B cell (primary cell): ENCODE measurements at regions not wholly inside any gene's neighbourhood (a gene's known extent, or its start where the extent isn't known, plus 50 kb on each side); places are given as distances from the start of the nearest gene placed in this dataset.

Experiments used
- ATAC-seq: fragments of 200-7000 bp; cut with Tn5 transposase; one replicate; pipeline ENCODE4 v1.10.0; 2021; ENCODE audit warnings: low read depth, mild to moderate bottlenecking, moderate number of reproducible peaks, moderate library complexity
- CTCF ChIA-PET: fragments of 350-600 bp; sonication (Branson Sonifier 250); formaldehyde crosslinking; loops from one replicate; lab custom pipeline; 2021; ENCODE audit warnings: antibody characterized with exemption, inconsistent platforms; lab: Charles Lee
- POLR2A ChIA-PET: fragments of 350-600 bp; sonication (Branson Sonifier 250); formaldehyde crosslinking; loops from one replicate; lab custom pipeline; 2021; ENCODE audit warnings: antibody characterized with exemption; lab: Charles Lee
- DNase-seq: peaks from one replicate; pipeline ENCODE4 v3.0.0; 2013
- H2AFZ ChIP-seq: 2 replicates; pipeline ENCODE4 v1.6.1; 2012; ENCODE audit warnings: mild to moderate bottlenecking, low read depth, low read length; ENCODE audit not compliant: insufficient read depth, poor library complexity, severe bottlenecking
- H3K27ac ChIP-seq, 2 donors: 1 replicate in 1 of 2; 2 replicates in 1 of 2; pipeline ENCODE4 v1.5.1; 2012 to 2013; ENCODE audit warnings: low read length in 2 of 2, mild to moderate bottlenecking in 2 of 2, moderate library complexity in 1 of 2
- H3K27me3 ChIP-seq, 4 experiments: fragments of 200-600 bp in 1 of 4; sonication (generic) in 1 of 4; replicated peaks in 1 of 4; 1 replicate in 2 of 4; 2 replicates in 2 of 4; pipeline versions ENCODE4 v1.6.1 to v1.7.0; 2013 to 2016; ENCODE audit warnings: low read length in 3 of 4, mild to moderate bottlenecking in 2 of 4, mixed read lengths in 1 of 4, moderate library complexity in 1 of 4; ENCODE audit not compliant: insufficient read depth in 4 of 4, control insufficient read depth in 3 of 4; ENCODE audit errors: control extremely low read depth in 1 of 4
- H3K36me3 ChIP-seq, 2 experiments: replicated peaks in 1 of 2; 1 replicate in 1 of 2; 2 replicates in 1 of 2; pipeline versions ENCODE4 v1.6.1 to v1.7.1; 2013; ENCODE audit warnings: low read length in 1 of 2; ENCODE audit not compliant: insufficient read depth in 2 of 2, control insufficient read depth in 1 of 2; ENCODE audit errors: control extremely low read depth in 1 of 2, extremely low read depth in 1 of 2
- H3K4me1 ChIP-seq, 2 donors: fragments of 200-600 bp in 1 of 2; sonication (generic) in 1 of 2; 1 replicate in 1 of 2; 2 replicates in 1 of 2; pipeline versions ENCODE4 v1.5.1 to v1.6.1; 2013 to 2017; ENCODE audit warnings: low read length in 2 of 2; ENCODE audit not compliant: control insufficient read depth in 2 of 2, insufficient read depth in 2 of 2
- H3K4me2 ChIP-seq: replicated peaks from 2 replicates; pipeline ENCODE3; 2012; ENCODE audit warnings: mild to moderate bottlenecking, low read depth, low read length; ENCODE audit not compliant: poor library complexity, severe bottlenecking
- H3K4me3 ChIP-seq, 5 experiments: fragments of 200-600 bp in 1 of 5; sonication (generic) in 1 of 5; 1 replicate in 3 of 5; 2 replicates in 2 of 5; pipeline versions ENCODE4 v1.5.1 to v1.7.0; 2011 to 2016; ENCODE audit warnings: low read length in 4 of 5, mild to moderate bottlenecking in 4 of 5, low read depth in 2 of 5, control low read depth in 1 of 5, moderate library complexity in 1 of 5; ENCODE audit not compliant: insufficient read depth in 1 of 5; ENCODE audit errors: control extremely low read depth in 1 of 5, extremely low read depth in 1 of 5
- H3K79me2 ChIP-seq: fragments of 200-600 bp; sonication (generic); one replicate; pipeline ENCODE4 v1.6.0; 2016; ENCODE audit warnings: low read length; ENCODE audit not compliant: control insufficient read depth, insufficient read depth
- H3K9ac ChIP-seq: fragments of 200-600 bp; sonication (generic); 2 replicates; pipeline ENCODE4 v1.6.1; 2017; ENCODE audit warnings: mild to moderate bottlenecking, low read length, moderate library complexity
- H3K9me3 ChIP-seq, 3 donors: one replicate each; pipeline versions ENCODE4 v1.6.1 to v1.7.1; 2013; ENCODE audit warnings: low read length in 2 of 3; ENCODE audit not compliant: control insufficient read depth in 2 of 3, insufficient read depth in 1 of 3; ENCODE audit errors: control extremely low read depth in 1 of 3
- H4K20me1 ChIP-seq: 2 replicates; pipeline ENCODE4 v1.6.0; 2012; ENCODE audit warnings: mild to moderate bottlenecking, low read length; ENCODE audit not compliant: insufficient read depth, control insufficient read depth, poor library complexity, severe bottlenecking
- H3K27ac Mint-ChIP-seq: one replicate; pipeline ENCODE4 v1.8.0; 2021; ENCODE audit warnings: mixed read lengths
- H3K27me3 Mint-ChIP-seq: one replicate; pipeline ENCODE4 v1.8.0; 2021; ENCODE audit warnings: mixed read lengths
- H3K4me1 Mint-ChIP-seq: one replicate; pipeline ENCODE4 v1.8.0; 2021; ENCODE audit warnings: mixed read lengths
- H3K4me3 Mint-ChIP-seq: one replicate; pipeline ENCODE4 v1.8.0; 2021; ENCODE audit warnings: mixed read lengths
- H3K9me3 Mint-ChIP-seq: one replicate; pipeline ENCODE4 v1.8.0; 2022; ENCODE audit warnings: mixed read lengths; ENCODE audit not compliant: insufficient read depth
- EZH2 ChIP-seq: IDR thresholded peaks from 2 replicates; pipeline ENCODE4 v1.6.1; 2012; ENCODE audit warnings: borderline replicate concordance, low read depth, mild to moderate bottlenecking, moderate library complexity, low read length; ENCODE audit not compliant: insufficient read depth, poor library complexity, severe bottlenecking
- WGBS: methylation state at CpG from one replicate; pipeline ENCODE4 v1.1.5; 2013; ENCODE audit warnings: missing lambda C conversion rate; ENCODE audit not compliant: insufficient coverage; 5-methylcytosine and 5-hydroxymethylcytosine counted together
- intact Hi-C: fragments of 100-400 bp; cut with micrococcal nuclease; formaldehyde crosslinking; loops from one replicate; pipeline ENCODE4 v1.10.0; 2022
- TF ChIP-seq, protein P1 (sequence below): fragments of 200-600 bp; IDR thresholded peaks from one replicate; pipeline ENCODE4 v1.8.0; 2022; ENCODE audit warnings: antibody characterized with exemption, mild to moderate bottlenecking

DNA sequence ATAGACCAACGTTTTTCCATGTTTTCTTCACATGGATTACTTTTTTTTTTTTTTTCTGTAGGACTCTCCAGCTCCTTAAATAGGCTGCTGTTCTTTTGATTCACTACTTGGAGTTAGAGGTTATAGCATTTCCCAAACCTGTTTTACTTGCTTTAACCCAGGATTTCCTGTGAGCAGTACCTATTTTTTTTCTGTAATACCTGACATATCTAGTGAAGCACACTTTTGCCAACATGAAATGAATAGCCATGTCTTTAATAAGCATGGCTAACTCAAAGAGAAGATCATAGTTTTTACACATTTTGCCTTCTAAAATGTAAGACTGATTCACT lies 137.0 kb downstream of the FOXA2 start:
- H3K27ac Mint-ChIP-seq, result no peak overlapping the region
- POLR2A ChIA-PET, result no interaction called here
- Histone ChIP-seq H3K79me2 (no peaks in the 10 kb centered on the region), H3K27me3 (peaks cover 0 to 3% (median 0%) of the 10 kb centered on the region in 4 experiments), H3K9me3 (no peaks in the 10 kb centered on the region), H3K9ac (no peak overlapping the region), H3K36me3 (no peaks in the 10 kb centered on the region), H3K27ac (no peak overlapping the region), H4K20me1 (no peaks in the 10 kb centered on the region), H3K4me3 (no peak overlapping the region), H3K4me1 (no peaks in the 10 kb centered on the region), H3K4me2 (no peak overlapping the region), H2AFZ (no peak overlapping the region)
- no peaks in the 10 kb centered on the region for H3K4me1 Mint-ChIP-seq
- ATAC-seq (no peak), DNase-seq (no peak)
- TF ChIP-seq, protein P1, sequence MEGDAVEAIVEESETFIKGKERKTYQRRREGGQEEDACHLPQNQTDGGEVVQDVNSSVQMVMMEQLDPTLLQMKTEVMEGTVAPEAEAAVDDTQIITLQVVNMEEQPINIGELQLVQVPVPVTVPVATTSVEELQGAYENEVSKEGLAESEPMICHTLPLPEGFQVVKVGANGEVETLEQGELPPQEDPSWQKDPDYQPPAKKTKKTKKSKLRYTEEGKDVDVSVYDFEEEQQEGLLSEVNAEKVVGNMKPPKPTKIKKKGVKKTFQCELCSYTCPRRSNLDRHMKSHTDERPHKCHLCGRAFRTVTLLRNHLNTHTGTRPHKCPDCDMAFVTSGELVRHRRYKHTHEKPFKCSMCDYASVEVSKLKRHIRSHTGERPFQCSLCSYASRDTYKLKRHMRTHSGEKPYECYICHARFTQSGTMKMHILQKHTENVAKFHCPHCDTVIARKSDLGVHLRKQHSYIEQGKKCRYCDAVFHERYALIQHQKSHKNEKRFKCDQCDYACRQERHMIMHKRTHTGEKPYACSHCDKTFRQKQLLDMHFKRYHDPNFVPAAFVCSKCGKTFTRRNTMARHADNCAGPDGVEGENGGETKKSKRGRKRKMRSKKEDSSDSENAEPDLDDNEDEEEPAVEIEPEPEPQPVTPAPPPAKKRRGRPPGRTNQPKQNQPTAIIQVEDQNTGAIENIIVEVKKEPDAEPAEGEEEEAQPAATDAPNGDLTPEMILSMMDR, result no peak
- no peak for TF ChIP-seq EZH2
- intact Hi-C loops, result no loop called here
- peaks cover 18% of the 10 kb centered on the region for H3K27me3 Mint-ChIP-seq
- CTCF ChIA-PET, result interaction anchor here (0.6 kb wide), 1 partner anchor 419 kb away, joined by 3 read pairs; no protein-coding TSS in a partner anchor
- no peaks in the 10 kb centered on the region for H3K9me3 Mint-ChIP-seq
- H3K4me3 Mint-ChIP-seq, result no peak overlapping the region
- WGBS, result no CpG with 5 or more reads among the region's 1 CpG

DNA sequence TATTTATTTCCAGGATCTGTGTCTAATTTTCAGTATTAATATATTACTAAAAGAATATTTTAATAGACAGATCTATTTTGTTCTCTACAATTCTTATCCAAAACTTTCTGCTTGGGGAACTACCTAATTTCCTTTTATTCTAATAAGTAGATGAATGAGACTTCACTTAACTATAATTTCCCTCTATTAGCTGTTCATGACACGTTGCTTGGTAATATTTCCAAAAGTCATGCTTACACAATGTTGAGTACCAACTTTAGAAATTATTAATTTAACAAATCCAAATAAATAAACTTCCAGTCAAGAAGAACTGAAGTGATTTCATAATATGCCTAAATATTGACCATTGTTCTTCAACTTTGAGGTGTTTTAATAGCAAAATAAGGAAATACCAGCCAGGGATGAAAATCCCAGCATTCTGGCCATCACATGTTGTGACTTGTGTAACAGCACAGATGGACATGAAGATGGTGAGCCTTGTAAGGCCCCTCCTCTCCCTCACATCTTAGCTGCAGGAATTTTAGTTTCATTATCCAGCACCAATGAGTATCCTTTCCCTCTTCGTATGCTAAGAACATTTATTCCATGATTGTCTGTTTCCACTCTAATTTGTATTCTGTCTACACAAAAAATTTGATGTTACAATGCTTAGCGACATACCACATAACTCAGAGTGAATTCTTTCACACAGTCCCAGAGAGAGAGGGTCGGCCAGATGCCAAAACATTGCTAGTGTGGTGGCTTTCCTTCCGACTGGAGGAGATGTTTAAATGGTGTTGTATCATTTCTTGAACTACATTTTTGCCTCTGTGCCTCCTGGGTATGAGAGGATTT lies 137.5 kb downstream of the FOXA2 start:
- Histone ChIP-seq H3K4me1 (no peaks in the 10 kb centered on the region), H4K20me1 (no peaks in the 10 kb centered on the region), H3K27me3 (peaks cover 0 to 3% (median 0%) of the 10 kb centered on the region in 4 experiments), H2AFZ (no peak overlapping the region), H3K36me3 (no peaks in the 10 kb centered on the region), H3K4me3 (no peak overlapping the region), H3K9ac (no peak overlapping the region), H3K79me2 (no peaks in the 10 kb centered on the region), H3K9me3 (no peaks in the 10 kb centered on the region), H3K27ac (no peak overlapping the region), H3K4me2 (no peak overlapping the region)
- no peaks in the 10 kb centered on the region for H3K4me1 Mint-ChIP-seq
- no peak overlapping the region for H3K27ac Mint-ChIP-seq
- no CpG with 5 or more reads among the region's 5 CpGs for WGBS
- ChIA-PET POLR2A (no interaction called here), CTCF (interaction anchor here (0.6 kb wide), 1 partner anchor 419 kb away, joined by 3 read pairs; no protein-coding TSS in a partner anchor)
- DNase-seq (no peak), ATAC-seq (no peak)
- H3K27me3 Mint-ChIP-seq, result peaks cover 18% of the 10 kb centered on the region
- TF ChIP-seq, protein P1, result no peak
- TF ChIP-seq EZH2, result no peak
- intact Hi-C loops, result no loop called here
- no peak overlapping the region for H3K4me3 Mint-ChIP-seq
- no peaks in the 10 kb centered on the region for H3K9me3 Mint-ChIP-seq
